Caco-2 (cell line): ENCODE measurements at regions not wholly inside any gene's neighbourhood (a gene's known extent, or its start where the extent isn't known, plus 50 kb on each side); places are given as distances from the start of the nearest gene placed in this dataset.

ENCODE experiments used
- BruUV-seq: library from RNA; stranded (reverse); fragments of 400-500 nt; replicated peaks from 2 replicates; lab custom pipeline; 2021; lab: Mats Ljungman, UMichigan
- CTCF ChIA-PET: fragments of 300-600 bp; sonication (Branson Sonifier 250); formaldehyde crosslinking; loops from one replicate; lab custom pipeline; 2022; ENCODE audit warnings: antibody characterized with exemption; lab: Charles Lee
- POLR2A ChIA-PET: fragments of 300-600 bp; sonication (Branson Sonifier 250); formaldehyde crosslinking; loops from one replicate; lab custom pipeline; 2022; ENCODE audit warnings: antibody characterized with exemption; lab: Charles Lee
- DNase-seq, 2 experiments: peaks; one replicate each; pipeline versions ENCODE4 v3.0.0 to v3.0.0-alpha.2; 2020 to 2022
- H3K27me3 ChIP-seq: replicated peaks from 2 replicates; pipeline ENCODE4 v1.6.0; 2011; ENCODE audit warnings: low read length; ENCODE audit not compliant: control insufficient read depth, insufficient read depth
- H3K36me3 ChIP-seq: 2 replicates; pipeline ENCODE4 v1.5.1; 2011; ENCODE audit warnings: low read length; ENCODE audit not compliant: control insufficient read depth, insufficient read depth
- H3K4me1 ChIP-seq: fragments of 250-450 bp; sonication (Bioruptor Pico); 2 replicates; pipeline ENCODE4 v1.5.1; 2020; ENCODE audit warnings: mild to moderate bottlenecking
- H3K4me3 ChIP-seq: 2 replicates; pipeline ENCODE4 v1.5.1; 2011; ENCODE audit warnings: low read depth, mild to moderate bottlenecking, control low read depth, low read length
- H3K9me3 ChIP-seq: fragments of 250-450 bp; sonication (Bioruptor Pico); 2 replicates; pipeline ENCODE4 v1.5.1; 2020; ENCODE audit warnings: mild to moderate bottlenecking, moderate library complexity
- H3K27ac Mint-ChIP-seq: one replicate; pipeline ENCODE4 v1.8.0; 2022; ENCODE audit warnings: mixed read lengths; ENCODE audit not compliant: unreplicated experiment
- H3K27me3 Mint-ChIP-seq: one replicate; pipeline ENCODE4 v1.8.0; 2022; ENCODE audit warnings: mixed read lengths; ENCODE audit not compliant: insufficient read depth, unreplicated experiment
- H3K36me3 Mint-ChIP-seq: one replicate; pipeline ENCODE4 v1.8.0; 2022; ENCODE audit warnings: mild to moderate bottlenecking, mixed read lengths; ENCODE audit not compliant: insufficient read depth, unreplicated experiment
- H3K4me1 Mint-ChIP-seq: one replicate; pipeline ENCODE4 v1.8.0; 2022; ENCODE audit warnings: low read depth, mixed read lengths; ENCODE audit not compliant: unreplicated experiment
- H3K4me3 Mint-ChIP-seq: one replicate; pipeline ENCODE4 v1.8.0; 2022; ENCODE audit warnings: mild to moderate bottlenecking, moderate library complexity, mixed read lengths; ENCODE audit not compliant: unreplicated experiment
- H3K9me3 Mint-ChIP-seq: one replicate; pipeline ENCODE4 v1.8.0; 2022; ENCODE audit warnings: mixed read lengths; ENCODE audit not compliant: unreplicated experiment
- intact Hi-C: fragments of 100-400 bp; cut with micrococcal nuclease; formaldehyde crosslinking; loops from one replicate; pipeline ENCODE4 v1.10.0; 2022; ENCODE audit not compliant: unreplicated experiment
- TF ChIP-seq, protein P1 (sequence below), 2 experiments: fragments of 200-600 bp in 1 of 2; IDR thresholded peaks; 1 replicate in 1 of 2; 2 replicates in 1 of 2; pipeline versions ENCODE4 v1.5.1 to v1.8.0; 2011 to 2022; ENCODE audit warnings: antibody characterized with exemption in 1 of 2, control low read depth in 1 of 2, inconsistent platforms in 1 of 2, low read depth in 1 of 2, low read length in 1 of 2, mild to moderate bottlenecking in 1 of 2, moderate library complexity in 1 of 2; ENCODE audit not compliant: insufficient read depth in 1 of 2, severe bottlenecking in 1 of 2, unreplicated experiment in 1 of 2

DNA sequence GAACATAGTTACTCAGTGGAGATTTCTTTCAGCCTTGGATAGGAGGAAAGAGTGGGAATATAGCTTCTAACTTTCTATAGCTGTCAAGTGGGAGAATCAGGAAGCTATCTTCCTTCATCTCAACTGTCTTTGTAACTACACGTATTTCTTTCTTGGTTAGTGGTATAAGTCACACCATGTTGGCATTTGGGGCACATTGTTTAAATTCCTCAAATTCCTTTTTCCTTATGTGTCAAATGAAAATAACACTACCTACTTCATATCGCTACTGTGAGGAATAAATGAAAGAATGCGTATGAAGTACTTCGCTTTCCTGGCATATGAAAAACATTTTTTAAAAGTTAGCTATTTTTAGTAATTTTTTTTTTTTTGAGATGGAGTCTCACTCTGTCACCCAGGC is 1082.5 kb upstream of the WWC1 start:
- peaks cover 12% of the 10 kb centered on the region for H3K9me3 Mint-ChIP-seq
- no peaks in the 10 kb centered on the region for H3K36me3 ChIP-seq
- H3K4me3 ChIP-seq = no peak overlapping the region
- ChIA-PET CTCF (no interaction called here), POLR2A (no interaction called here)
- H3K4me1 ChIP-seq = no peaks in the 10 kb centered on the region
- no TSS peak for BruUV-seq
- no peaks in the 10 kb centered on the region for H3K4me1 Mint-ChIP-seq
- TF ChIP-seq, protein P1, sequence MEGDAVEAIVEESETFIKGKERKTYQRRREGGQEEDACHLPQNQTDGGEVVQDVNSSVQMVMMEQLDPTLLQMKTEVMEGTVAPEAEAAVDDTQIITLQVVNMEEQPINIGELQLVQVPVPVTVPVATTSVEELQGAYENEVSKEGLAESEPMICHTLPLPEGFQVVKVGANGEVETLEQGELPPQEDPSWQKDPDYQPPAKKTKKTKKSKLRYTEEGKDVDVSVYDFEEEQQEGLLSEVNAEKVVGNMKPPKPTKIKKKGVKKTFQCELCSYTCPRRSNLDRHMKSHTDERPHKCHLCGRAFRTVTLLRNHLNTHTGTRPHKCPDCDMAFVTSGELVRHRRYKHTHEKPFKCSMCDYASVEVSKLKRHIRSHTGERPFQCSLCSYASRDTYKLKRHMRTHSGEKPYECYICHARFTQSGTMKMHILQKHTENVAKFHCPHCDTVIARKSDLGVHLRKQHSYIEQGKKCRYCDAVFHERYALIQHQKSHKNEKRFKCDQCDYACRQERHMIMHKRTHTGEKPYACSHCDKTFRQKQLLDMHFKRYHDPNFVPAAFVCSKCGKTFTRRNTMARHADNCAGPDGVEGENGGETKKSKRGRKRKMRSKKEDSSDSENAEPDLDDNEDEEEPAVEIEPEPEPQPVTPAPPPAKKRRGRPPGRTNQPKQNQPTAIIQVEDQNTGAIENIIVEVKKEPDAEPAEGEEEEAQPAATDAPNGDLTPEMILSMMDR (IDR thresholded peaks at IDR 0.05; ENCODE audit: insufficient read depth in 1 of 2, low read depth in 1 of 2, low read length in 1 of 2, severe bottlenecking in 1 of 2, unreplicated experiment in 1 of 2) = no peak
- H3K36me3 Mint-ChIP-seq = no peaks in the 10 kb centered on the region
- peaks cover 2% of the 10 kb centered on the region for H3K27me3 Mint-ChIP-seq
- H3K27me3 ChIP-seq = no peaks in the 10 kb centered on the region
- no peaks in the 10 kb centered on the region for H3K9me3 ChIP-seq
- no peak for DNase-seq
- H3K27ac Mint-ChIP-seq = no peak overlapping the region
- no peak overlapping the region for H3K4me3 Mint-ChIP-seq
- intact Hi-C loops = no loop called here

DNA sequence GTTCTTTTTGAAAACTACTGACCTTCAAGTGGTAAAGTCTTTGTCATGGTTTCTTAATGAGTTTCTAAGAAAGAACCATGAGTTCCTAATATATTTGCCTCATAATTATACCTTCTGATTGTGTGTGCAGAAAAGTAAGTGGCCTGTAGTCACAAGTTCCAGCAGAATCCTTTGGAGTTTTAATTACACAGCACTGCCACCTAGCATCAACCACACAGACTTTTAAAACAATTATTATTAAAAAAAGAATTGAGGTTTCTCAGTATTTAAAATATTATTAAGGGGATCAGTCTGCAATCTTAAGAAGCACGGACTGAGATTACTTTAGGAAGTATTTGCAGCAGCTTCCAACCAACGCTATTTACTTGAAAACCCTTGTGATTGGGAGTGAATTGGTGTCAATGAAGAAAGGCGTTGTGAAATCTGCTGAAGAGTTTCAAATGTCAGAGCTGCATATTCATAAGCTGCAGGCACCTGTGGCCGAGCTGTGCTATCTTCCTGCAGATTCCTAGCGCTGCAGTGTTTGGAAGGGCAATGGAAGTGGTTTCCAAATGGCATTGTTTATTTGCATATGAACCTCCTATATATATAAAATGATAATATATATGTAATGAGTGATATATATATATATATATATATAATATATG is 1074.2 kb upstream of the WWC1 start:
- ChIA-PET CTCF (no interaction called here), POLR2A (no interaction called here)
- BruUV-seq = no TSS peak
- no peaks in the 10 kb centered on the region for H3K9me3 ChIP-seq
- H3K4me1 ChIP-seq = no peaks in the 10 kb centered on the region
- TF ChIP-seq, protein P1 (IDR thresholded peaks at IDR 0.05; ENCODE audit: insufficient read depth in 1 of 2, low read depth in 1 of 2, low read length in 1 of 2, severe bottlenecking in 1 of 2, unreplicated experiment in 1 of 2) = no peak
- no peak overlapping the region for H3K4me3 Mint-ChIP-seq
- H3K27me3 Mint-ChIP-seq = peaks cover 2% of the 10 kb centered on the region
- H3K36me3 Mint-ChIP-seq = no peaks in the 10 kb centered on the region
- H3K27me3 ChIP-seq = no peaks in the 10 kb centered on the region
- no peaks in the 10 kb centered on the region for H3K9me3 Mint-ChIP-seq
- DNase-seq = no peak
- H3K36me3 ChIP-seq = no peaks in the 10 kb centered on the region
- no peaks in the 10 kb centered on the region for H3K4me1 Mint-ChIP-seq
- intact Hi-C loops = no loop called here
- no peak overlapping the region for H3K4me3 ChIP-seq
- no peak overlapping the region for H3K27ac Mint-ChIP-seq

- intact Hi-C loops = no loop called here
- H3K36me3 Mint-ChIP-seq = no peaks in the 10 kb centered on the region
- TF ChIP-seq, protein P1 (IDR thresholded peaks at IDR 0.05; ENCODE audit: insufficient read depth in 1 of 2, low read depth in 1 of 2, low read length in 1 of 2, severe bottlenecking in 1 of 2, unreplicated experiment in 1 of 2) = no peak
- no peak overlapping the region for H3K4me3 Mint-ChIP-seq
- Histone ChIP-seq H3K36me3 (no peaks in the 10 kb centered on the region), H3K4me3 (no peak overlapping the region), H3K9me3 (no peaks in the 10 kb centered on the region), H3K27me3 (no peaks in the 10 kb centered on the region), H3K4me1 (no peaks in the 10 kb centered on the region)
- H3K4me1 Mint-ChIP-seq = no peaks in the 10 kb centered on the region
- ChIA-PET POLR2A (no interaction called here), CTCF (no interaction called here)
- peaks cover 2% of the 10 kb centered on the region for H3K27me3 Mint-ChIP-seq
- no TSS peak for BruUV-seq
- H3K27ac Mint-ChIP-seq = no peak overlapping the region
- no peak for DNase-seq
- no peaks in the 10 kb centered on the region for H3K9me3 Mint-ChIP-seq
These were observed 1072.1 kb upstream of the WWC1 start for GRCh38 chr5:167219298-167219697.
